HCT116 (cell line): ENCODE measurements at regions not wholly inside any gene's neighbourhood (a gene's known extent, or its start where the extent isn't known, plus 50 kb on each side); places are given as distances from the start of the nearest gene placed in this dataset.

Source experiments
- EGR1 ChIP-seq: IDR thresholded peaks from 2 replicates; pipeline ENCODE4 v1.6.1; 2012; ENCODE audit warnings: low read depth
- ZNF274 ChIP-seq: fragments of 200-500 bp; sonication (Bioruptor generic); IDR thresholded peaks from 2 replicates; pipeline ENCODE4 v1.6.1; 2014; ENCODE audit warnings: mild to moderate bottlenecking, low read depth, low read length, inconsistent platforms
- TF ChIP-seq, protein P1 (sequence below), 3 experiments: fragments of 200-600 bp in 1 of 3; sonication (generic) in 1 of 3; IDR thresholded peaks in 2 of 3; conservative IDR thresholded peaks in 1 of 3; 2 replicates each; pipeline ENCODE4 v1.5.1; 2012 to 2017; ENCODE audit warnings: low read depth in 2 of 3, low read length in 2 of 3, antibody characterized with exemption in 1 of 3, borderline replicate concordance in 1 of 3, control low read depth in 1 of 3, mild to moderate bottlenecking in 1 of 3, mixed read lengths in 1 of 3, mixed run types in 1 of 3, moderate library complexity in 1 of 3; ENCODE audit not compliant: insufficient read depth in 1 of 3
- TF ChIP-seq, protein P2 (sequence below): IDR thresholded peaks from 2 replicates; pipeline ENCODE4 v1.6.1; 2012

DNA sequence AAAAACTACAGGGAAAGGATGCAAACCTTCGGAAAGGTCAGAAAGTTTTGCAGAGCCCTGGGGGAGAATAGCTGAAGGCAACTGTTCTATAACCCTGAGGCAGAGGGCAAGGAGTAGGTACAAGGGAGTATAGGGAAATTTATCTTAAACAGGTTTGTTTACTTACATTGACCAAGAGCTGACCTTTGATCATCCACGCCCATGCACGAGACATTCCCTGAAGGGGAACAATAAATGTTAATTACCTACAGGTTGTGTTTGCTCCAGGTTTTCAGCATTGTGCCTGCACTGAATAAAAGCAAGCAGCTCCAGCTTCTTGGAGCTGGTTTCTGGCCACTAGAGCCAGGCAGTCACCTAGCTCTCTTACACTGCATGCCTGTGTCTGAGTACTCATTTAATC, 524.5 kb upstream of the TGFBR2 start:
- TF ChIP-seq, protein P1, sequence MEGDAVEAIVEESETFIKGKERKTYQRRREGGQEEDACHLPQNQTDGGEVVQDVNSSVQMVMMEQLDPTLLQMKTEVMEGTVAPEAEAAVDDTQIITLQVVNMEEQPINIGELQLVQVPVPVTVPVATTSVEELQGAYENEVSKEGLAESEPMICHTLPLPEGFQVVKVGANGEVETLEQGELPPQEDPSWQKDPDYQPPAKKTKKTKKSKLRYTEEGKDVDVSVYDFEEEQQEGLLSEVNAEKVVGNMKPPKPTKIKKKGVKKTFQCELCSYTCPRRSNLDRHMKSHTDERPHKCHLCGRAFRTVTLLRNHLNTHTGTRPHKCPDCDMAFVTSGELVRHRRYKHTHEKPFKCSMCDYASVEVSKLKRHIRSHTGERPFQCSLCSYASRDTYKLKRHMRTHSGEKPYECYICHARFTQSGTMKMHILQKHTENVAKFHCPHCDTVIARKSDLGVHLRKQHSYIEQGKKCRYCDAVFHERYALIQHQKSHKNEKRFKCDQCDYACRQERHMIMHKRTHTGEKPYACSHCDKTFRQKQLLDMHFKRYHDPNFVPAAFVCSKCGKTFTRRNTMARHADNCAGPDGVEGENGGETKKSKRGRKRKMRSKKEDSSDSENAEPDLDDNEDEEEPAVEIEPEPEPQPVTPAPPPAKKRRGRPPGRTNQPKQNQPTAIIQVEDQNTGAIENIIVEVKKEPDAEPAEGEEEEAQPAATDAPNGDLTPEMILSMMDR (IDR thresholded peaks at IDR 0.05 in 2 of 3, conservative IDR thresholded peaks at IDR 0.05 in 1 of 3; ENCODE audit: borderline replicate concordance in 1 of 3, insufficient read depth in 1 of 3, low read depth in 2 of 3, low read length in 2 of 3), result no peak
- TF ChIP-seq, protein P2, sequence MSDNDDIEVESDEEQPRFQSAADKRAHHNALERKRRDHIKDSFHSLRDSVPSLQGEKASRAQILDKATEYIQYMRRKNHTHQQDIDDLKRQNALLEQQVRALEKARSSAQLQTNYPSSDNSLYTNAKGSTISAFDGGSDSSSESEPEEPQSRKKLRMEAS, result no peak
- TF ChIP-seq ZNF274 (no peak), EGR1 (no peak)
